ENCODE measurements at regions not wholly inside any gene's neighbourhood (a gene's known extent, or its start where the extent isn't known, plus 50 kb on each side); places are given as distances from the start of the nearest gene placed in this dataset.

- CTCF ChIA-PET = no interaction called here
Measured at GRCh38 chr22:49268924-49269323, 558.7 kb downstream of the BRD1 start.

GRCh38 chr22:49267996-49268395 lies 559.7 kb downstream of the BRD1 start:
- H3K27me3 Mint-ChIP-seq = peaks cover 29% of the 10 kb centered on the region

More at GRCh38 chr22:49268924-49269323, 558.7 kb downstream of the BRD1 start:
- Histone ChIP-seq H3K27ac (ENCODE audit: low read length in 2 of 2) (no peak overlapping the region), H3K4me1 (ENCODE audit: control insufficient read depth in 2 of 2, insufficient read depth in 2 of 2, low read length in 2 of 2) (no peaks in the 10 kb centered on the region), H3K4me3 (ENCODE audit: control extremely low read depth in 1 of 5, extremely low read depth in 1 of 5, insufficient read depth in 1 of 5, low read depth in 2 of 5, low read length in 4 of 5) (no peak overlapping the region), H4K20me1 (ENCODE audit: control insufficient read depth, insufficient read depth, low read length, poor library complexity, severe bottlenecking) (no peaks in the 10 kb centered on the region), H3K27me3 (replicated peaks in 1 of 4; ENCODE audit: control extremely low read depth in 1 of 4, control insufficient read depth in 3 of 4, insufficient read depth in 4 of 4, low read length in 3 of 4) (peaks cover 0 to 15% (median 0%) of the 10 kb centered on the region in 4 experiments), H3K79me2 (ENCODE audit: control insufficient read depth, insufficient read depth, low read length) (no peaks in the 10 kb centered on the region), H3K9me3 (ENCODE audit: control extremely low read depth in 1 of 3, control insufficient read depth in 2 of 3, insufficient read depth in 1 of 3, low read length in 2 of 3) (peaks cover 0 to 11% (median 0%) of the 10 kb centered on the region in 3 donors), H2AFZ (ENCODE audit: insufficient read depth, low read depth, low read length, poor library complexity, severe bottlenecking) (no peak overlapping the region), H3K4me2 (replicated peaks; ENCODE audit: low read depth, low read length, poor library complexity, severe bottlenecking) (no peak overlapping the region), H3K36me3 (replicated peaks in 1 of 2; ENCODE audit: control extremely low read depth in 1 of 2, control insufficient read depth in 1 of 2, extremely low read depth in 1 of 2, insufficient read depth in 2 of 2, low read length in 1 of 2) (no peaks in the 10 kb centered on the region), H3K9ac (ENCODE audit: low read length) (no peak overlapping the region)
- TF ChIP-seq CTCF (IDR thresholded peaks at IDR 0.05) (no peak), EZH2 (IDR thresholded peaks at IDR 0.05; ENCODE audit: borderline replicate concordance, insufficient read depth, low read depth, low read length, poor library complexity, severe bottlenecking) (no peak)
- Mint-ChIP-seq H3K27me3 (peaks cover 29% of the 10 kb centered on the region), H3K4me3 (no peak overlapping the region), H3K4me1 (no peaks in the 10 kb centered on the region), H3K9me3 (ENCODE audit: insufficient read depth) (no peaks in the 10 kb centered on the region), H3K27ac (no peak overlapping the region)
- no peak for DNase-seq
- POLR2A ChIA-PET = no interaction called here
- ATAC-seq (ENCODE audit: low read depth) = no peak
- WGBS (ENCODE audit: insufficient coverage) = 20% methylated on average over 1 of the region's 4 CpGs
- intact Hi-C loops (cut with micrococcal nuclease) = no loop called here

More at GRCh38 chr22:49267996-49268395, 559.7 kb downstream of the BRD1 start:
- Mint-ChIP-seq H3K9me3 (ENCODE audit: insufficient read depth) (no peaks in the 10 kb centered on the region), H3K4me1 (no peaks in the 10 kb centered on the region), H3K27ac (no peak overlapping the region), H3K4me3 (no peak overlapping the region)
- peaks cover 0 to 15% (median 0%) of the 10 kb centered on the region in 4 experiments for H3K27me3 ChIP-seq (replicated peaks in 1 of 4; ENCODE audit: control extremely low read depth in 1 of 4, control insufficient read depth in 3 of 4, insufficient read depth in 4 of 4, low read length in 3 of 4)
- TF ChIP-seq EZH2 (IDR thresholded peaks at IDR 0.05; ENCODE audit: borderline replicate concordance, insufficient read depth, low read depth, low read length, poor library complexity, severe bottlenecking) (no peak), CTCF (IDR thresholded peaks at IDR 0.05) (no peak)
- H2AFZ ChIP-seq (ENCODE audit: insufficient read depth, low read depth, low read length, poor library complexity, severe bottlenecking) = no peak overlapping the region
- no peak overlapping the region for H3K9ac ChIP-seq (ENCODE audit: low read length)
- ChIA-PET CTCF (no interaction called here), POLR2A (no interaction called here)
- H3K79me2 ChIP-seq (ENCODE audit: control insufficient read depth, insufficient read depth, low read length) = no peaks in the 10 kb centered on the region
- H3K36me3 ChIP-seq (replicated peaks in 1 of 2; ENCODE audit: control extremely low read depth in 1 of 2, control insufficient read depth in 1 of 2, extremely low read depth in 1 of 2, insufficient read depth in 2 of 2, low read length in 1 of 2) = no peaks in the 10 kb centered on the region
- no peak overlapping the region for H3K4me2 ChIP-seq (replicated peaks; ENCODE audit: low read depth, low read length, poor library complexity, severe bottlenecking)
- no peaks in the 10 kb centered on the region for H4K20me1 ChIP-seq (ENCODE audit: control insufficient read depth, insufficient read depth, low read length, poor library complexity, severe bottlenecking)
- H3K9me3 ChIP-seq (ENCODE audit: control extremely low read depth in 1 of 3, control insufficient read depth in 2 of 3, insufficient read depth in 1 of 3, low read length in 2 of 3) = peaks cover 0 to 11% (median 0%) of the 10 kb centered on the region in 3 donors
- WGBS (ENCODE audit: insufficient coverage) = 21% methylated on average over 7 of the region's 7 CpGs
- intact Hi-C loops (cut with micrococcal nuclease) = no loop called here
- no peak overlapping the region for H3K27ac ChIP-seq (ENCODE audit: low read length in 2 of 2)
- H3K4me1 ChIP-seq (ENCODE audit: control insufficient read depth in 2 of 2, insufficient read depth in 2 of 2, low read length in 2 of 2) = no peaks in the 10 kb centered on the region
- DNase-seq = no peak
- no peak overlapping the region for H3K4me3 ChIP-seq (ENCODE audit: control extremely low read depth in 1 of 5, extremely low read depth in 1 of 5, insufficient read depth in 1 of 5, low read depth in 2 of 5, low read length in 4 of 5)
- ATAC-seq (ENCODE audit: low read depth) = no peak
